Liver (tissue), 8 donors: ENCODE measurements at regions not wholly inside any gene's neighbourhood (a gene's known extent, or its start where the extent isn't known, plus 50 kb on each side); places are given as distances from the start of the nearest gene placed in this dataset.

Experiments
- DNase-seq: peaks from one replicate; pipeline ENCODE4 v3.0.0-alpha.2; 2017; ENCODE audit warnings: low spot score
- H3K27ac ChIP-seq, 2 donors: one replicate each; pipeline ENCODE4 v1.7.0; 2013; ENCODE audit warnings: inconsistent platforms in 2 of 2, low read length in 2 of 2, control low read depth in 1 of 2, low read depth in 1 of 2, mild to moderate bottlenecking in 1 of 2
- H3K27me3 ChIP-seq, 4 donors: one replicate each; pipeline versions ENCODE4 v1.6.1 to v1.7.0; 2013; ENCODE audit warnings: low read length in 3 of 4, inconsistent platforms in 1 of 4, mild to moderate bottlenecking in 1 of 4, moderate library complexity in 1 of 4; ENCODE audit not compliant: control insufficient read depth in 4 of 4, insufficient read depth in 4 of 4
- H3K36me3 ChIP-seq, 4 donors: one replicate each; pipeline versions ENCODE4 v1.6.1 to v1.7.0; 2013; ENCODE audit warnings: low read length in 3 of 4, mild to moderate bottlenecking in 3 of 4, low read depth in 1 of 4, moderate library complexity in 1 of 4; ENCODE audit not compliant: control insufficient read depth in 4 of 4, insufficient read depth in 3 of 4
- H3K4me1 ChIP-seq, 4 donors: one replicate each; pipeline versions ENCODE4 v1.6.1 to v1.7.0; 2013; ENCODE audit warnings: low read length in 3 of 4, mild to moderate bottlenecking in 3 of 4, moderate library complexity in 1 of 4; ENCODE audit not compliant: control insufficient read depth in 4 of 4, insufficient read depth in 4 of 4
- H3K4me3 ChIP-seq, 3 donors: one replicate each; pipeline versions ENCODE4 v1.6.1 to v1.7.0; 2013; ENCODE audit warnings: low read length in 3 of 3, control low read depth in 1 of 3, low read depth in 1 of 3, mild to moderate bottlenecking in 1 of 3
- H3K9ac ChIP-seq, 2 donors: one replicate each; pipeline ENCODE4 v1.7.0; 2013; ENCODE audit warnings: low read length in 2 of 2, mild to moderate bottlenecking in 2 of 2, moderate library complexity in 2 of 2, control low read depth in 1 of 2, low read depth in 1 of 2
- H3K9me3 ChIP-seq, 4 donors: one replicate each; pipeline versions ENCODE4 v1.6.1 to v1.7.0; 2013; ENCODE audit warnings: low read length in 3 of 4; ENCODE audit not compliant: control insufficient read depth in 4 of 4
- EGR1 ChIP-seq, 2 donors: IDR thresholded peaks; 2 replicates each; pipeline ENCODE4 v1.6.1; 2016 to 2018; ENCODE audit warnings: antibody characterized with exemption in 2 of 2, low read depth in 2 of 2
- FOXA2 ChIP-seq: IDR thresholded peaks from 2 replicates; pipeline ENCODE4 v1.6.1; 2016; ENCODE audit warnings: antibody characterized with exemption
- GABPA ChIP-seq, 2 donors: IDR thresholded peaks in 1 of 2; conservative IDR thresholded peaks in 1 of 2; 2 replicates each; pipeline ENCODE4 v1.6.1; 2016; ENCODE audit warnings: antibody characterized with exemption in 2 of 2, mild to moderate bottlenecking in 1 of 2, moderate library complexity in 1 of 2
- HNF4A ChIP-seq, 2 donors: conservative IDR thresholded peaks; 2 replicates each; pipeline ENCODE4 v1.6.1; 2016; ENCODE audit warnings: antibody characterized with exemption in 2 of 2, mild to moderate bottlenecking in 2 of 2
- HNF4G ChIP-seq: IDR thresholded peaks from 2 replicates; pipeline ENCODE4 v1.6.1; 2016; ENCODE audit warnings: antibody characterized with exemption
- JUND ChIP-seq, 2 donors: IDR thresholded peaks; 2 replicates each; pipeline ENCODE4 v1.6.1; 2016; ENCODE audit warnings: antibody characterized with exemption in 2 of 2
- NR2F2 ChIP-seq: IDR thresholded peaks from 2 replicates; pipeline ENCODE4 v1.6.1; 2016; ENCODE audit warnings: antibody characterized with exemption
- RAD21 ChIP-seq, 2 donors: IDR thresholded peaks; 2 replicates each; pipeline ENCODE4 v1.6.1; 2016; ENCODE audit warnings: antibody characterized with exemption in 2 of 2, mild to moderate bottlenecking in 2 of 2
- REST ChIP-seq: IDR thresholded peaks from 2 replicates; pipeline ENCODE4 v1.6.1; 2016; ENCODE audit warnings: antibody characterized with exemption, mild to moderate bottlenecking
- RXRA ChIP-seq, 2 donors: IDR thresholded peaks; 2 replicates each; pipeline ENCODE4 v1.6.1; 2017 to 2018; ENCODE audit warnings: antibody characterized with exemption in 2 of 2, mild to moderate bottlenecking in 1 of 2
- SP1 ChIP-seq: IDR thresholded peaks from 2 replicates; pipeline ENCODE4 v1.6.1; 2018; ENCODE audit warnings: antibody characterized with exemption, mild to moderate bottlenecking
- TAF1 ChIP-seq: conservative IDR thresholded peaks from 2 replicates; pipeline ENCODE4 v1.6.1; 2016; ENCODE audit warnings: antibody characterized with exemption, mild to moderate bottlenecking
- YY1 ChIP-seq: IDR thresholded peaks from 2 replicates; pipeline ENCODE4 v1.6.1; 2016; ENCODE audit warnings: antibody characterized with exemption, mild to moderate bottlenecking
- ZBTB33 ChIP-seq: IDR thresholded peaks from 2 replicates; pipeline ENCODE4 v1.6.1; 2016; ENCODE audit warnings: antibody characterized with exemption
- WGBS: extraction: QIAGEN DNeasy Blood & Tissue Kit; methylation state at CpG from one replicate; pipeline ENCODE4 v1.1.7; 2013; 5-methylcytosine and 5-hydroxymethylcytosine counted together
- TF ChIP-seq, protein P1 (sequence below): fragments of 150-350 bp; IDR thresholded peaks from 2 replicates; pipeline ENCODE4 v1.5.1; 2017; ENCODE audit warnings: improper control_type of control experiment, low read depth, low read length; ENCODE audit not compliant: missing input control
- TF ChIP-seq, protein P2 (sequence below): IDR thresholded peaks from 2 replicates; pipeline ENCODE4 v1.6.1; 2016; ENCODE audit warnings: antibody characterized with exemption
- TF ChIP-seq, protein P3 (sequence below): IDR thresholded peaks from 2 replicates; pipeline ENCODE4 v1.6.1; 2016; ENCODE audit warnings: antibody characterized with exemption
- donor health status: healthy.
- donor health status: healthy.
- donor health status: healthy.
- donor health status: healthy.
- donor health status: healthy.

- Histone ChIP-seq H3K4me3 (no peak overlapping the region), H3K9me3 (no peaks in the 10 kb centered on the region), H3K36me3 (no peaks in the 10 kb centered on the region), H3K4me1 (peaks cover 7 to 34% (median 29%) of the 10 kb centered on the region in 4 donors), H3K27me3 (no peaks in the 10 kb centered on the region), H3K27ac (peak overlapping the region; percentile 37 to 41), H3K9ac (no peak overlapping the region)
- TF ChIP-seq TAF1, result no peak
- TF ChIP-seq, protein P1, sequence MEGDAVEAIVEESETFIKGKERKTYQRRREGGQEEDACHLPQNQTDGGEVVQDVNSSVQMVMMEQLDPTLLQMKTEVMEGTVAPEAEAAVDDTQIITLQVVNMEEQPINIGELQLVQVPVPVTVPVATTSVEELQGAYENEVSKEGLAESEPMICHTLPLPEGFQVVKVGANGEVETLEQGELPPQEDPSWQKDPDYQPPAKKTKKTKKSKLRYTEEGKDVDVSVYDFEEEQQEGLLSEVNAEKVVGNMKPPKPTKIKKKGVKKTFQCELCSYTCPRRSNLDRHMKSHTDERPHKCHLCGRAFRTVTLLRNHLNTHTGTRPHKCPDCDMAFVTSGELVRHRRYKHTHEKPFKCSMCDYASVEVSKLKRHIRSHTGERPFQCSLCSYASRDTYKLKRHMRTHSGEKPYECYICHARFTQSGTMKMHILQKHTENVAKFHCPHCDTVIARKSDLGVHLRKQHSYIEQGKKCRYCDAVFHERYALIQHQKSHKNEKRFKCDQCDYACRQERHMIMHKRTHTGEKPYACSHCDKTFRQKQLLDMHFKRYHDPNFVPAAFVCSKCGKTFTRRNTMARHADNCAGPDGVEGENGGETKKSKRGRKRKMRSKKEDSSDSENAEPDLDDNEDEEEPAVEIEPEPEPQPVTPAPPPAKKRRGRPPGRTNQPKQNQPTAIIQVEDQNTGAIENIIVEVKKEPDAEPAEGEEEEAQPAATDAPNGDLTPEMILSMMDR, result no peak
- no peak for TF ChIP-seq REST
- TF ChIP-seq FOXA2, result no peak
- peak in 1 of 2 donors; percentile 36 for TF ChIP-seq GABPA (IDR thresholded peaks at IDR 0.05 in 1 of 2, conservative IDR thresholded peaks at IDR 0.05 in 1 of 2)
- TF ChIP-seq EGR1 (IDR thresholded peaks at IDR 0.05; ENCODE audit: low read depth in 2 of 2), result no peak
- no peak for TF ChIP-seq JUND (IDR thresholded peaks at IDR 0.05)
- TF ChIP-seq, protein P2, sequence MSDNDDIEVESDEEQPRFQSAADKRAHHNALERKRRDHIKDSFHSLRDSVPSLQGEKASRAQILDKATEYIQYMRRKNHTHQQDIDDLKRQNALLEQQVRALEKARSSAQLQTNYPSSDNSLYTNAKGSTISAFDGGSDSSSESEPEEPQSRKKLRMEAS, result peak; percentile 81
- TF ChIP-seq RXRA (IDR thresholded peaks at IDR 0.05), result peak; percentile 74 to 87
- peak; percentile 67 for TF ChIP-seq ZBTB33
- peak; percentile 40 for TF ChIP-seq NR2F2
- TF ChIP-seq YY1, result peak; percentile 40
- peak; percentile 88 for TF ChIP-seq HNF4G
- TF ChIP-seq HNF4A (conservative IDR thresholded peaks at IDR 0.05), result peak; percentile 97 to 98
- TF ChIP-seq, protein P3, sequence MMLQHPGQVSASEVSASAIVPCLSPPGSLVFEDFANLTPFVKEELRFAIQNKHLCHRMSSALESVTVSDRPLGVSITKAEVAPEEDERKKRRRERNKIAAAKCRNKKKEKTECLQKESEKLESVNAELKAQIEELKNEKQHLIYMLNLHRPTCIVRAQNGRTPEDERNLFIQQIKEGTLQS, result no peak
- TF ChIP-seq SP1, result peak; percentile 73
- peak; percentile 27 to 40 for TF ChIP-seq RAD21 (IDR thresholded peaks at IDR 0.05)
- 58% methylated on average over 3 of the region's 3 CpGs for WGBS
- DNase-seq, result peak; percentile 50
These were observed 1139.1 kb upstream of the TMEM132C start for GRCh38 chr12:127127897-127128296.
